ENCODE measurements at regions not wholly inside any gene's neighbourhood (a gene's known extent, or its start where the extent isn't known, plus 50 kb on each side); places are given as distances from the start of the nearest gene placed in this dataset.

DNA sequence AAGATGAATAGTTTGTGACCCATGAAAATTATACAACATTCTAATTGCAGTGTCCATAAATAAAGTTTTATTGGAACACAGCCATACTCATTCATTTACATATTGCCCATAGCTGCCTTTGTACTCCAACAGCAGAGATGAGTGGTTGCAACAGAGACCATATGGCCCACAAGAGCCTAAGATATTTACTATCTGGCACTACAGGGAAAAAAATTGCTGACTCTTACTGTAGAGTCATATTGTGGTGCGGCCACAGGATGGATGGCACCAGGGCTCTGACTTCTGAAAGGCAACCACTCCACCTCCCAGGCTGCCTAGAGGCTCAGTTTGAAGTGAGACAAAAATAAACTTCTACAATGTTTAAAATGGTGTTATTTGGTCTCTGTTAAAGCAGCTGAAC, 404.0 kb upstream of the ATP5MC3 start:
- no peaks in the 10 kb centered on the region for H4K20me1 ChIP-seq (replicated peaks; ENCODE audit: control insufficient read depth, extremely low read depth, insufficient read depth, low read length)
- no peak overlapping the region for H3K27ac ChIP-seq (ENCODE audit: insufficient read depth, low read depth, low read length)
- DNase-seq (ENCODE audit: low read depth, low spot score) (no peak), FAIRE-seq (no peak)
- H3K4me1 ChIP-seq (ENCODE audit: control insufficient read depth, extremely low read depth, insufficient read depth, low read length), result no peaks in the 10 kb centered on the region
- TF ChIP-seq POLR2A (IDR thresholded peaks at IDR 0.05; ENCODE audit: low read depth, low read length), result no peak
- no peak for TF ChIP-seq JUN (IDR thresholded peaks at IDR 0.05; ENCODE audit: borderline replicate concordance, insufficient read depth, insufficient read length, low read depth)
- TF ChIP-seq EZH2 (IDR thresholded peaks at IDR 0.05; ENCODE audit: borderline replicate concordance, low read depth, low read length, severe bottlenecking), result no peak
- TF ChIP-seq, protein P1, sequence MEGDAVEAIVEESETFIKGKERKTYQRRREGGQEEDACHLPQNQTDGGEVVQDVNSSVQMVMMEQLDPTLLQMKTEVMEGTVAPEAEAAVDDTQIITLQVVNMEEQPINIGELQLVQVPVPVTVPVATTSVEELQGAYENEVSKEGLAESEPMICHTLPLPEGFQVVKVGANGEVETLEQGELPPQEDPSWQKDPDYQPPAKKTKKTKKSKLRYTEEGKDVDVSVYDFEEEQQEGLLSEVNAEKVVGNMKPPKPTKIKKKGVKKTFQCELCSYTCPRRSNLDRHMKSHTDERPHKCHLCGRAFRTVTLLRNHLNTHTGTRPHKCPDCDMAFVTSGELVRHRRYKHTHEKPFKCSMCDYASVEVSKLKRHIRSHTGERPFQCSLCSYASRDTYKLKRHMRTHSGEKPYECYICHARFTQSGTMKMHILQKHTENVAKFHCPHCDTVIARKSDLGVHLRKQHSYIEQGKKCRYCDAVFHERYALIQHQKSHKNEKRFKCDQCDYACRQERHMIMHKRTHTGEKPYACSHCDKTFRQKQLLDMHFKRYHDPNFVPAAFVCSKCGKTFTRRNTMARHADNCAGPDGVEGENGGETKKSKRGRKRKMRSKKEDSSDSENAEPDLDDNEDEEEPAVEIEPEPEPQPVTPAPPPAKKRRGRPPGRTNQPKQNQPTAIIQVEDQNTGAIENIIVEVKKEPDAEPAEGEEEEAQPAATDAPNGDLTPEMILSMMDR (IDR thresholded peaks at IDR 0.05; ENCODE audit: extremely low read depth in 1 of 2, insufficient read depth in 1 of 2, low read depth in 1 of 2, low read length in 2 of 2), result no peak
- no peak for TF ChIP-seq POLR2AphosphoS5 (IDR thresholded peaks at IDR 0.05; ENCODE audit: insufficient read depth, low read depth, low read length)
- no peak for TF ChIP-seq FOS (IDR thresholded peaks at IDR 0.05; ENCODE audit: borderline replicate concordance, insufficient read depth, low read length)
- TF ChIP-seq, protein P2, sequence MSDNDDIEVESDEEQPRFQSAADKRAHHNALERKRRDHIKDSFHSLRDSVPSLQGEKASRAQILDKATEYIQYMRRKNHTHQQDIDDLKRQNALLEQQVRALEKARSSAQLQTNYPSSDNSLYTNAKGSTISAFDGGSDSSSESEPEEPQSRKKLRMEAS (IDR thresholded peaks at IDR 0.05; ENCODE audit: insufficient read depth, insufficient read length), result no peak
- no peak for TF ChIP-seq GATA2 (IDR thresholded peaks at IDR 0.05; ENCODE audit: insufficient read depth, insufficient read length, low read depth, low read length)
- no peak for TF ChIP-seq MYC (IDR thresholded peaks at IDR 0.05; ENCODE audit: low read depth, low read length)
- H2AFZ ChIP-seq (ENCODE audit: low read depth, low read length), result no peak overlapping the region
- no peaks in the 10 kb centered on the region for H3K27me3 ChIP-seq (ENCODE audit: control insufficient read depth in 2 of 2, insufficient read depth in 2 of 2, low read length in 2 of 2)
- H3K9me3 ChIP-seq (replicated peaks; ENCODE audit: control insufficient read depth, insufficient read depth, low read length), result no peaks in the 10 kb centered on the region
- no peak overlapping the region for H3K4me2 ChIP-seq (ENCODE audit: insufficient read depth, low read length)
- no peaks in the 10 kb centered on the region for H3K36me3 ChIP-seq (ENCODE audit: control insufficient read depth in 2 of 2, extremely low read depth in 1 of 2, insufficient read depth in 2 of 2, low read length in 2 of 2)
- CTCF ChIA-PET, result no interaction called here
- dilution Hi-C loops (cut with MboI; ENCODE audit: extremely low pct_ligation_motif_present, low sequenced_read_pairs), result no loop called here
- H3K9ac ChIP-seq (replicated peaks; ENCODE audit: extremely low read depth, insufficient read depth, low read length), result no peak overlapping the region
- intact Hi-C loops (cut with micrococcal nuclease), result no loop called here
- H3K79me2 ChIP-seq (ENCODE audit: control insufficient read depth, insufficient read depth, low read length), result no peaks in the 10 kb centered on the region
- POLR2A ChIA-PET, result no interaction called here
- H3K4me3 ChIP-seq (replicated peaks in 1 of 3; ENCODE audit: insufficient read depth in 1 of 3, low read depth in 1 of 3, low read length in 3 of 3), result no peak overlapping the region
- no TSS peak for BruUV-seq (replicated peaks)
- no peaks in the 10 kb centered on the region for H3K9me1 ChIP-seq (replicated peaks; ENCODE audit: control insufficient read depth, extremely low read depth, insufficient read depth, low read length)

Measured in endothelial cell of umbilical vein (primary cell).